K562 (cell line): ENCODE measurements at regions not wholly inside any gene's neighbourhood (a gene's known extent, or its start where the extent isn't known, plus 50 kb on each side); places are given as distances from the start of the nearest gene placed in this dataset.

Experiments used
- ATAC-seq: fragments of 200-7000 bp; cut with Tn5 transposase; 3 replicates; pipeline ENCODE4 v1.9.1; 2020; ENCODE audit warnings: moderate library complexity
- BruUV-seq: library from RNA; stranded (reverse); fragments of 400-500 nt; replicated peaks from 2 replicates; lab custom pipeline; 2021; lab: Mats Ljungman, UMichigan
- CTCF ChIA-PET: fragments of 300-600 bp; formaldehyde crosslinking; extraction: SDS; loops from one replicate; lab custom pipeline; 2021; ENCODE audit warnings: low intra/inter-chr PET ratio; lab: Yijun Ruan, JAX
- POLR2A ChIA-PET: fragments of 300-600, 350-650 bp; sonication (Branson Sonifier 250); formaldehyde crosslinking; extraction: SDS; loops from one replicate; lab custom pipeline; 2021; ENCODE audit warnings: antibody characterized with exemption, inconsistent platforms; lab: Yijun Ruan, JAX
- DNase-seq, 4 experiments: peaks; one replicate each; pipeline versions ENCODE4 v3.0.0 to v3.0.0-alpha.2; 2011 to 2018; ENCODE audit warnings: low spot score in 3 of 4, mixed read lengths in 3 of 4; ENCODE audit errors: extremely low read depth in 1 of 4
- FAIRE-seq: peaks from 2 replicates; lab custom pipeline; 2011; peaks lifted over from hg19 to GRCh38; lab: Jason Lieb, UNC
- H2AFZ ChIP-seq: 2 replicates; pipeline ENCODE4 v1.6.0; 2011; ENCODE audit warnings: low read depth, low read length, control low read depth, inconsistent platforms
- H3K27ac ChIP-seq: fragments of 200-600 bp; 3 replicates; pipeline ENCODE4 v1.8.0; 2011; ENCODE audit warnings: low read depth, mild to moderate bottlenecking, control low read depth, inconsistent platforms, low read length, moderate library complexity, mixed read lengths; ENCODE audit errors: extremely low read depth
- H3K27me3 ChIP-seq, 2 experiments: fragments of 300-600 bp in 1 of 2; 2 replicates in 1 of 2; 3 replicates in 1 of 2; pipeline versions ENCODE4 v1.6.0 to v1.8.0; 2011; ENCODE audit warnings: inconsistent platforms in 2 of 2, low read length in 2 of 2, mild to moderate bottlenecking in 1 of 2, mixed read lengths in 1 of 2, moderate library complexity in 1 of 2; ENCODE audit not compliant: control insufficient read depth in 2 of 2, insufficient read depth in 2 of 2
- H3K36me3 ChIP-seq: fragments of 300-600 bp; 3 replicates; pipeline ENCODE4 v1.8.0; 2011; ENCODE audit warnings: mild to moderate bottlenecking, low read length, inconsistent platforms; ENCODE audit not compliant: control insufficient read depth, insufficient read depth
- H3K4me1 ChIP-seq, 2 experiments: fragments of 200-600 bp in 1 of 2; replicated peaks in 1 of 2; 2 replicates in 1 of 2; 3 replicates in 1 of 2; pipeline versions ENCODE4 v1.5.1 to v1.8.0; 2011; ENCODE audit warnings: inconsistent platforms in 2 of 2, low read length in 2 of 2, mild to moderate bottlenecking in 1 of 2, mixed read lengths in 1 of 2, moderate library complexity in 1 of 2; ENCODE audit not compliant: control insufficient read depth in 2 of 2, insufficient read depth in 2 of 2
- H3K4me2 ChIP-seq: 2 replicates; pipeline ENCODE4 v1.6.1; 2011; ENCODE audit warnings: low read length, control low read depth, inconsistent platforms, mixed read lengths; ENCODE audit not compliant: insufficient read depth
- H3K4me3 ChIP-seq: fragments of 200-600 bp; sonication (generic), shearing (Covaris generic); 2 replicates; pipeline ENCODE4 v1.5.1; 2016; ENCODE audit warnings: control low read depth, inconsistent platforms
- H3K79me2 ChIP-seq: fragments of 200-600 bp; 3 replicates; pipeline ENCODE4 v1.8.0; 2011; ENCODE audit warnings: low read length, inconsistent platforms; ENCODE audit not compliant: control insufficient read depth, insufficient read depth
- H3K9ac ChIP-seq, 2 experiments: 2 replicates each; pipeline versions ENCODE4 v1.6.0 to v1.6.1; 2011; ENCODE audit warnings: low read depth in 2 of 2, low read length in 2 of 2, control low read depth in 1 of 2, inconsistent platforms in 1 of 2, mild to moderate bottlenecking in 1 of 2, mixed read lengths in 1 of 2; ENCODE audit not compliant: insufficient read depth in 1 of 2
- H3K9me1 ChIP-seq: one replicate; pipeline ENCODE4 v1.6.0; 2011; ENCODE audit warnings: inconsistent platforms, mild to moderate bottlenecking, low read length, moderate library complexity; ENCODE audit not compliant: control insufficient read depth, insufficient read depth
- H3K9me3 ChIP-seq: replicated peaks from 2 replicates; pipeline ENCODE4 v1.5.1; 2011; ENCODE audit warnings: low read depth, low read length, inconsistent platforms; ENCODE audit not compliant: control insufficient read depth, insufficient read depth
- H4K20me1 ChIP-seq: replicated peaks from 2 replicates; pipeline ENCODE4 v1.6.1; 2011; ENCODE audit warnings: low read length, inconsistent platforms, mixed read lengths; ENCODE audit not compliant: control insufficient read depth, insufficient read depth
- ARNT ChIP-seq, 2 experiments: fragments of 450-650 bp; IDR thresholded peaks; 2 replicates each; pipeline ENCODE4 v1.6.1; 2016; ENCODE audit warnings: mild to moderate bottlenecking in 1 of 2
- ASH1L ChIP-seq: fragments of 450-650 bp; IDR thresholded peaks from 2 replicates; pipeline ENCODE4 v1.6.1; 2018; ENCODE audit warnings: borderline replicate concordance, mild to moderate bottlenecking, low read depth; ENCODE audit not compliant: partially characterized antibody
- ATF2 ChIP-seq: sonication (generic); formaldehyde crosslinking; IDR thresholded peaks from 2 replicates; pipeline ENCODE4 v1.8.1; 2022; ENCODE audit warnings: missing genetic modification reagents
- ATF4 ChIP-seq: fragments of 450-650 bp; formaldehyde crosslinking; IDR thresholded peaks from 2 replicates; pipeline ENCODE4 v1.4.0; 2022; ENCODE audit warnings: mild to moderate bottlenecking, moderate library complexity
- BCOR ChIP-seq: fragments of 450-650 bp; IDR thresholded peaks from 2 replicates; pipeline ENCODE4 v1.6.1; 2016
- BHLHE40 ChIP-seq: IDR thresholded peaks from 2 replicates; pipeline ENCODE4 v1.6.1; 2011; ENCODE audit warnings: low read length, improper control_type of control experiment
- CEBPB ChIP-seq: fragments of 450-650 bp; IDR thresholded peaks from 2 replicates; pipeline ENCODE4 v1.6.1; 2016; ENCODE audit warnings: missing genetic modification characterization, missing compliant biosample characterization
- FOXJ3 ChIP-seq: sonication (generic); formaldehyde crosslinking; IDR thresholded peaks from 2 replicates; pipeline ENCODE4 v1.4.0; 2020; ENCODE audit warnings: mild to moderate bottlenecking, missing genetic modification reagents
- FUS ChIP-seq: fragments of 200-400 bp; formaldehyde crosslinking; optimal IDR thresholded peaks from 2 replicates; pipeline ENCODE3; 2017; ENCODE audit warnings: low read depth, low read length
- NCOA1 ChIP-seq: fragments of 450-650 bp; IDR thresholded peaks from 2 replicates; pipeline ENCODE4 v1.6.1; 2016; ENCODE audit warnings: low read depth
- POLR2AphosphoS5 ChIP-seq: IDR thresholded peaks from 2 replicates; pipeline ENCODE4 v1.6.1; 2011; ENCODE audit warnings: mild to moderate bottlenecking, low read depth, low read length, moderate library complexity; ENCODE audit not compliant: control insufficient read depth, insufficient read depth
- POLR3A ChIP-seq: IDR thresholded peaks from 2 replicates; pipeline ENCODE4 v1.6.1; 2011; ENCODE audit warnings: borderline replicate concordance, mild to moderate bottlenecking, moderate library complexity; ENCODE audit not compliant: insufficient read length, insufficient read depth; ENCODE audit errors: extremely low read depth
- SETDB1 ChIP-seq: IDR thresholded peaks from one replicate; pipeline ENCODE4 v1.6.1; 2012; ENCODE audit warnings: low read length, control low read depth, inconsistent platforms
- SIN3B ChIP-seq: fragments of 450-650 bp; IDR thresholded peaks from 2 replicates; pipeline ENCODE4 v1.6.1; 2017; ENCODE audit warnings: low read depth, mild to moderate bottlenecking, moderate library complexity
- ZNF511 ChIP-seq: sonication (generic); formaldehyde crosslinking; IDR thresholded peaks from 2 replicates; pipeline ENCODE4 v1.8.0; 2022; ENCODE audit warnings: mild to moderate bottlenecking, missing genetic modification reagents
- ZNF561 ChIP-seq: fragments of 450-650 bp; formaldehyde crosslinking; conservative IDR thresholded peaks from 2 replicates; pipeline ENCODE4 v1.4.0; 2020; ENCODE audit warnings: mild to moderate bottlenecking, moderate library complexity
- WGBS: fragments of 100-300 bp; shearing (Covaris generic); methylation state at CpG from one replicate; pipeline ENCODE4 v1.1.6; 2016; ENCODE audit warnings: low coverage, mixed read lengths; ENCODE audit not compliant: insufficient coverage; ENCODE audit errors: missing lambda C conversion rate; 5-methylcytosine and 5-hydroxymethylcytosine counted together
- in situ Hi-C: fragments of 300-500 bp; cut with MboI; formaldehyde crosslinking; loops from 4 replicates; pipeline ENCODE4 v1.15.0; 2018; ENCODE audit warnings: inconsistent platforms, mixed read lengths
- intact Hi-C: fragments of 100-400 bp; cut with micrococcal nuclease; formaldehyde crosslinking; loops from 2 replicates; pipeline ENCODE4 v1.14.2; 2022
- TF ChIP-seq, protein P1 (sequence below): sonication (generic); formaldehyde crosslinking; IDR thresholded peaks from 2 replicates; pipeline ENCODE4 v1.8.0; 2022; ENCODE audit warnings: mild to moderate bottlenecking, missing genetic modification reagents

GRCh38 chr3:3918763-3919162 is 119.5 kb downstream of the LRRN1 start (continued):
- TF ChIP-seq ATF2 (CRISPR knock-in tag) (no peak), ARNT (IDR thresholded peaks at IDR 0.05) (no peak), CEBPB (tag) (no peak), ASH1L (no peak), ZNF561 (no peak), SETDB1 (no peak), POLR2AphosphoS5 (no peak)
- TF ChIP-seq, all 486 proteins: peak for 0

DNA sequence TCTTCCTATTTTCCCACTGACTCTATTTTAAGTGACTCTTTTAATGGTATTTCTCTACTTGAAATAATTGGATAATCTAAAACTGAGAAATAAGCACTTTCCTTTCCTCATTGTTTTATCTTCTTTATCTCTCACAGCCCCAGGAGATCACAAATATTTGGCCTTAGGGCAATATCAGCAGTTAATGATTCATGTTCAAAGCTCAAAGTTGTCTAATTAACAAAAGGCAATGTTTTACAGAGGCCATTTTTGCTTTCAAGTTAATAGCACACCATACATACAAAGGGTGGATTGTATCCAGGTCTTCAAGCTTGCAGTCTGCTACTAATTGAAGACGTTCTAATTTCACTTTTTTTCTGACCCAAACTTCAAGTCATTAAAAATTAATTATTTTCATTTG is 120.1 kb downstream of the LRRN1 start:
- H3K27me3 ChIP-seq, result no peaks in the 10 kb centered on the region
- H3K4me1 ChIP-seq, result no peaks in the 10 kb centered on the region
- H3K36me3 ChIP-seq, result no peaks in the 10 kb centered on the region
- no peaks in the 10 kb centered on the region for H3K79me2 ChIP-seq
- H3K9me1 ChIP-seq, result no peaks in the 10 kb centered on the region
- no peaks in the 10 kb centered on the region for H4K20me1 ChIP-seq
- intact Hi-C loops, result no loop called here
- BruUV-seq, result no TSS peak
- no peak overlapping the region for H3K27ac ChIP-seq
- no peak overlapping the region for H3K4me3 ChIP-seq
- DNase-seq, result no peak
- ChIA-PET CTCF (no interaction called here), POLR2A (no interaction called here)
- FAIRE-seq, result no peak
- no peak for ATAC-seq
- no peak overlapping the region for H3K9ac ChIP-seq
- WGBS, result 4% methylated on average over 1 of the region's 1 CpG
- no peak overlapping the region for H3K4me2 ChIP-seq
- in situ Hi-C loops, result no loop called here
- no peak overlapping the region for H2AFZ ChIP-seq
- no peaks in the 10 kb centered on the region for H3K9me3 ChIP-seq
- TF ChIP-seq NCOA1 (no peak), FUS (no peak), BHLHE40 (no peak), POLR3A (no peak), SIN3B (no peak), ZNF511 (CRISPR knock-in tag) (no peak), ARNT (IDR thresholded peaks at IDR 0.05) (no peak), BCOR (no peak), FOXJ3 (CRISPR knock-in tag) (no peak), ATF4 (CRISPR knock-in tag) (no peak)
- TF ChIP-seq, protein P1, sequence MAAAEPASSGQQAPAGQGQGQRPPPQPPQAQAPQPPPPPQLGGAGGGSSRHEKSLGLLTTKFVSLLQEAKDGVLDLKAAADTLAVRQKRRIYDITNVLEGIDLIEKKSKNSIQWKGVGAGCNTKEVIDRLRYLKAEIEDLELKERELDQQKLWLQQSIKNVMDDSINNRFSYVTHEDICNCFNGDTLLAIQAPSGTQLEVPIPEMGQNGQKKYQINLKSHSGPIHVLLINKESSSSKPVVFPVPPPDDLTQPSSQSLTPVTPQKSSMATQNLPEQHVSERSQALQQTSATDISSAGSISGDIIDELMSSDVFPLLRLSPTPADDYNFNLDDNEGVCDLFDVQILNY (CRISPR knock-in tag), result no peak
